ENCODE measurements at regions not wholly inside any gene's neighbourhood (a gene's known extent, or its start where the extent isn't known, plus 50 kb on each side); places are given as distances from the start of the nearest gene placed in this dataset.
"Not testable (repeated sequence)": the region's sequence is repeated elsewhere in the genome, so short reads cannot be mapped to it uniquely, and the experiment has no call there.

DNA sequence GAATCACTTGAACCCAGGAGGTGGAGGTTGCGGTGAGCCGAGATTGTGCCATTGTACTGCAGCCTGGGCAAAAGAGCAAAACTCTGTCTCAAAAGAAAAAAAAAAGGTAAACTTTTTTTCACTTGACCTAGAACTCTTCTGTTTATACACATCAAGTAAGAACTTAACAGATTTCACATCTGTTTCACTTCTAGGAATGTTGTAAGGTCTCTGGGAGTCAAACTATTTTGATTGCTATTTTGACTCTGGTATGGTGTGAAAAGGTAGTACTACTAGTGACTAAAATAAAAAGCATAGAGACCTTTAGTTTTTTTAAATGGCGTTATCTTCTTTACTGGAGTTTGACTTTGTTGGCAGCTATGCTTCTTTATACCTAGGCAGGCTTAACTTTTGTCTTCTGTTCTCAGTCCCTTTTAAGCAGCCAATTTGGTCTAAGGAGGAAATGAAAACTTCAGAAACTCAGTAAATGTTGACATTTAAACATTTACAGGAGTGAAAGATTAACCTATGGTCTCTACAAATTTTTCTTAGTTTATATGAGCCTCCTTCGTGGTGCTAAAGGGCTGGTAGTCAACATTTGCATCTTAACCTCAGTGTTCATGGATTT is 84.7 kb downstream of the METTL2B start:
- DNase-seq = not testable (repeated sequence)

GRCh38 chr7:128562795-128563194 is 86.2 kb downstream of the METTL2B start:
- DNase-seq = not testable (repeated sequence)

- DNase-seq = not testable (repeated sequence)
Observed at GRCh38 chr7:128564123-128564700, 87.7 kb downstream of the METTL2B start.

GRCh38 chr7:128564932-128565864 is 88.7 kb downstream of the METTL2B start:
- not testable (repeated sequence) for DNase-seq

DNA sequence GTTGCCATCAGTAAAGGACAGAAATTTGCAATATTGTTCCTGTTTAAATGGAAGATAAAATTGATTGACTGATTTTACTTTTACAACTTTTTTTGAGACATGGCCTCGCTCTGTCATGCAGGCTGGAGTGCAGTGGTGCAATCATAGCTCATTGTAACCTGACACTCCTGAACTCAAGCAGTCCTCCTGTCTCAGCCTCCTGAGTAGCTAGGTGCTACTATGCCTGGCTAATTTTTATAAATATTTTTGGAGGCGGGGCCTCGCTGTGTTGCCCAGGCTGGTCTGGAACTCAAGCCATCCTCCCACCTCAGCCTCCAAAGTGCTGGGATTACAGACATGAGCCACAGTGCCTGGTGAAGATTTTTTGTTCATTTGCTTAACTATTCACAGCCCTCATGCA is 96.8 kb upstream of the GARIN1A start:
- DNase-seq = not testable (repeated sequence)

DNA sequence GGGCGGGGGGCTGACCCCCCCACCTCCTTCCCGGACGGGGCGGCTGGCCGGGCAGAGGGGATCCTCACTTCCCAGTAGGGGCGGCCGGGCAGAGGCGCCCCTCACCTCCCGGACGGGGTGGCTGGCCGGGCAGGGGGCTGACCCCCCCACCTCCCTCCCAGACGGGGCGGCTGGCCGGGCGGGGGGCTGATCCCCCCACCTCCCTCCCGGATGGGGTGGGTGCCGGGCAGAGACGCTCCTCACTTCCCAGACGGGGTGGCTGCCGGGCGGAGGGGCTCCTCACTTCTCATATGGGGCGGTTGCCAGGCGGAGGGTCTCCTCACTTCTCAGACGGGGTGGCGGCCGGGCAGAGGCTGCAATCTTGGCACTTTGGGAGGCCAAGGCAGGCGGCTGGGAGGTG is 95.1 kb upstream of the GARIN1A start:
- not testable (repeated sequence) for DNase-seq

DNA sequence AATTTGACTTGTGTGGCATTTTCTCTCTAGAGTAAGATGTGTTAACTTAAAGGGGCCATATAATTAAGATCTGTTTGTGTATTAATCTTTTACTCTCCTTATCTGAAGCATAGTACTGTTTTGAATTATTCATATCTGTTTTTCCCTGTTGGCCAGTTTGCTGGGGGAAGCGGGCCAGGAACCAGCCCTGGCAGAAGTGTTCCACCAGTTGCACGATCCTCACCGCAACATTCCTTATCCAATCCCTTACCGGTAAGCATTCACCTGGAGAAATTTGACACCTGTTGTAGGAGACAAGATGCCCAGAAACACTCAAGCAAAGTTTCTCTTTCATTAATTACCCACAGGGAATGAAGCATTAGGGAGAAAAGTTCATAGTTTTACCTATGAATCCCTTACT is 92.2 kb upstream of the GARIN1A start:
- DNase-seq = not testable (repeated sequence)

DNA sequence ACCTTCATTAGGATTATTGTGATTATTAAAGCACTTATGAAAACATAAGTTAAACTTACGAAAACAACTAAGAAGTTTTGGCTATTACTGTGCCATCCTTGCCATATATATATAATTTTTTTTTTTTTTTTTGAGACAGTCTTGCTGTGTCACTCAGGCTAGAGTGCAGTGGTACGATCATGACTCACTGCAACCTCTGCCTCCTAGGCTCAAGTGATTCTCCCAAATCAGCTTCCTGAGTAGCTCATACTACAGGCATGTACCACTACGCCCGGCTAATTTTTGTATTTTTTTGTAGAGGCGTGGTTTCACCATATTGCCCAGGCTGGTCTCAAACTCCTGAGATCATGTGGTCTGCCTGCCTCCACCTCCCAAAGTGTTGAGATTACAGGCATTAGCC is 91.0 kb upstream of the GARIN1A start:
- DNase-seq = not testable (repeated sequence)

DNA sequence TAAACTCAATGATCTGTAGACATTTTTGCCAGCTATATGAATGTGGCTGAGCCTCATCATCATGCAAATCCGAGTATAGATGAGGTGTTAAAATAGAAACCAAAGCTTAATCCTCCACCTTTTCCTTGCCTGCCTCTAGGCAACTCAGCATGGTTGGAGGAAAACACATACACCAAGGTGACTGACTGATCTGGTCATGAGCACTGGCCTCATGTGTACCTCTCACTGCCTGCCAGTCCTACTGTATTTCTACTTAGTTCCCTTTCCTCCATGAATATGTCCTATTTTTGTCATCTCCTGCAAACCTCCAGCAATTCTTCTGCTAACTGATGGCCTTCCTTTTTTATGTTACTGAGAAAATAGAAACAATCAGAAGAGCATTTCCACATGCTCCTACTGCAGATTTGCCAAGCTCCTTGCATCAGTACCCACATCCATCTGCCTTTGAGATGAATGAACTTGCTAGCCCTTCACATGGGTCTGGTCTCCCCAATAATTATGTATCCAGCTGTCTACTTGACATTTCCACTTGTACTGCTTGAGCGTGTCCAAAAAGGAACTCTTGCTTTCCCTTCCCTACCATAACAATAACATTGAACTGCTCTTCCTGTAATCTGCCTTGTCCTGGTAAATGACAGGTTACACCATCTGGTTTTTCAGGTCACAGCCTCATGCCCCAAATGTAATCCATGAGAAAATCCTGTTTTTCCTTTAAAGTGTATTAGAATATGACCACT is 90.1 kb upstream of the GARIN1A start:
- not testable (repeated sequence) for DNase-seq

- not testable (repeated sequence) for DNase-seq
Observed at GRCh38 chr7:128586715-128587114, 85.4 kb upstream of the GARIN1A start.

DNA sequence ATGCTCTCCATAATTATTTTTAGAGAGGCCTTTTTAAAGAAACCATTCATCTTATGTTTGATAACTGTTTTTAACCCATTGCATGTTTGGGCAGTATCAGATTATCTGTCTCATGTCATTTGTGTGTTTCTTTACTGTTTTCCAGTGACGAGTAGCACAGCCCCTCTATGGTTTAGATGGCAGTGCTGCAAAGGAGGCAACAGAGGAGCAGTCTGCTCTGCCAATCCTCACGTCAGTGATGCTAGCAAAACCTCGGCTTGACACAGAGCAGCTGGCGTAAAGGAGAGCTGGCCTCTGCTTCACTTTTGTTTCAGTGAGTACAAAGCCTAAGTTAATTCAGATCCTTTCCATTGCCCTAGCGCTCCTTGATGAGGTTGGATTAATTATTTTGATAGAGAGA is 80.4 kb upstream of the GARIN1A start:
- DNase-seq = no peak

- DNase-seq = not testable (repeated sequence)
Observed at GRCh38 chr7:128592209-128592608, 79.9 kb upstream of the GARIN1A start.

DNA sequence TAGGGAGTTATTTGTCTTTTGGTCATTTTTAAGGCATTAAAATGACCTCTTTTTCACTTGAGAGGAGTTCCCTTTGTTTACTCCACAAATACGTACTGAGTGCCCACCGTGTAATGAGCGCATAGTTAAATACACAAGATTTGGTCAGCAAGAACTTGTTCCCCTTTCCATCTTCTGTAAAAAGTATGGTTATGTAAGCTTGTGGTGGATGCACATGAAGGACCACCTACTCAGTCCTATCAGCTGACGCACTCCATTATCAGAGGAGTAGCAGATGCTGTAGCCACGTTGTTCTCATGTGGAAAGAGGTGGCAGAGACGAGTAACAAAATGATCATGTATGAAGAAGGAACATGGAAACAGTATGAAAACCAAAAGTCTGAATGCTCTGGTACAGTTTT is 78.0 kb upstream of the GARIN1A start:
- DNase-seq = not testable (repeated sequence)

GRCh38 chr7:128596336-128597128 is 75.6 kb upstream of the GARIN1A start:
- not testable (repeated sequence) for DNase-seq

GRCh38 chr7:128598946-128599345 is 73.1 kb upstream of the GARIN1A start:
- DNase-seq = not testable (repeated sequence)

DNA sequence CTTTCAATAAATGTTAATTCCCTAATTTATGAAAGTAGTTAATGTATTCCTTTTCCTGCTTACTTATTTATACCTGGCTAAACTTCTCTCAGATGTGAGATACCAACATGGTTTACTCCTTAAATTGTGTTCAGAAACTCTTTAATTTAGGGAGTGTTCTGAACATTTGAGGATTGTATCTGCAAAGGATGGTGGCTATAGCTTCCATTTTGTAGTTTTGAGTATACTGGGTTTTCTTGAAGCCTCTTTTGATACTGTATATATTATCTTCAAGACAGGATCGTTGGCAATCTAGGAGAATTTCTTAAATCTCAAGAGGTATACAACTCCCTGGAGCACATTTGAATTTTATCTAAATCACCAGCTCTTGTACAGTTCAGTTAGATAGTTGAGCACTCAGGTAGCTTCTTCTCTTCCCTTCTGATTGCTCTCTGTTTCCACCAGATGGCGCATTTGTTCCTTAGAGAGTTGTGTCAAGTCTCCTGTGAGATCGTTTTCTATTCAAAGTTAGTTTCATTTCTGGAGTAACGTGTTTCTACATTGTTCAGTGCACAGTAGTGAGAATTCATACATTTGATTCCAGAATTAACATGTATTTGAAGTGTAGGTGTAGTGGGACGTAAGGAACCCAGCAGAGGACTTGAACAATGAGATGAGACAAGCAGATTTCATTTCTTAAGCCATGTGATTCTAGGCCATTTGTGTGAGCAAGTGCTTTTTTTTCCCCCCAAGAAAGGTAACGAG is 63.2 kb upstream of the GARIN1A start:
- peak; percentile 34 for DNase-seq

DNA sequence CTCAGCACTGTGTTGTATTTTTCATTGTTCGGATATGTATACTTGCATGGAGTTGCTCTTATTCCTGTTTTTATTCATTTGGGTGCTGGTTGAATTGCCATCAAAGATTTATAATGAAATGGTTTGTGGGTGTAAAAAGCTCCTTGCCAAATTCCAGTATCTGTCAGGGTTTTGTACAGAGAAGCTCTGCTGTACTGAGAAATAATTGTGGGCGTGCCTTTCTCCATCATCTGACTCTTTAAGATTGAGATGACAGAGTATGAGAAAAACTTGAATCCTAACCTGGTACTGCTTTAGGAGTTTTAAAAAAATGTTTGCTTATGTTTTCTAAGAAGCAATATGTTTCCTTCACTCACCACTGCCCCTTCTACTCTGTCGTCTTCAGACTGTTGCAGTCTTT is 58.7 kb upstream of the GARIN1A start:
- DNase-seq = not testable (repeated sequence)

GRCh38 chr7:128614812-128615211 is 57.3 kb upstream of the GARIN1A start:
- not testable (repeated sequence) for DNase-seq

DNA sequence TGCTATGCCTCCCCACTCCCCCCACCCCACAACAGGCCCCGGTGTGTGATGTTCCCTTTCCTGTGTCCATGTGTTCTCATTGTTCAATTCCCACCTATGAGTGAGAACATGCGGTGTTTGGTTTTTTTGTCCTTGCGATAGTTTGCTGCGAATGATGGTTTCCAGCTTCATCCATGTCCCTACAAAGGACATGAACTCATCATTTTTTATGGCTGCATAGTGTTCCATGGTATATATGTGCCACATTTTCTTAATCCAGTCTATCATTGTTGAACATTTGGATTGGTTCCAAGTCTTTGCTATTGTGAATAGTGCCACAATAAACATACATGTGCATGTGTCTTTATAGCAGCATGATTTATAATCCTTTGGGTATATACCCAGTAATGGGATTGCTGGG is 55.3 kb upstream of the GARIN1A start:
- not testable (repeated sequence) for DNase-seq
